ENCODE measurements at regions not wholly inside any gene's neighbourhood (a gene's known extent, or its start where the extent isn't known, plus 50 kb on each side); places are given as distances from the start of the nearest gene placed in this dataset.

DNA sequence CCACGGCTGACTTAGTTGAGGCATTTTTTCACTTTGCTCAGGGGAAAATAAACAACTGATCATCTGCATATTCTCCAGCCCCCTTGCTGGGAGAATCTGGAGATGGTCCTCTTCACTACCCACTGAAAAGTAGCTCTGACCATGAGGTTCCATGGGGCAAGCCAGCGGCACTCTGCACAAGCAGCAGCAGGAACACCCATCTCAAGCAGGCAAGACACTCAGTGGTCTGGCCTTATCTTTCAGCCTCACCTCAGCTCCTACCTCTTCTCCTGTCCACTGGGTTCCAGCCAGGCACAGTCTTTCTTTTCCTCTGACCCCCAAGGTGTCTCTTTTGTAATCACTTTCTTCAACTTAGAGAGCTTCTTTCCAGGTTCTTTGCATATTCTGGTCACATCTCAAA is 280.8 kb upstream of the GRIA1 start:
- Histone ChIP-seq H3K9ac (replicated peaks in 1 of 4; ENCODE audit: extremely low read depth in 1 of 4, low read depth in 3 of 4, low read length in 3 of 4) (no peak overlapping the region), H2BK15ac (ENCODE audit: low read length) (no peak overlapping the region), H4K8ac (ENCODE audit: extremely low read depth, insufficient read depth, low read length) (no peak overlapping the region), H3K14ac (ENCODE audit: insufficient read length) (no peak overlapping the region), H3K4me3 (ENCODE audit: extremely low read depth in 1 of 4, insufficient read depth in 2 of 4, low read depth in 3 of 4, low read length in 4 of 4) (no peak overlapping the region), H2BK5ac (ENCODE audit: low read depth, low read length) (no peak overlapping the region), H2BK120ac (replicated peaks; ENCODE audit: low read depth, low read length) (no peak overlapping the region), H3K79me2 (ENCODE audit: control insufficient read depth in 1 of 2, insufficient read depth in 2 of 2, low read length in 2 of 2) (no peaks in the 10 kb centered on the region), H3K23ac (ENCODE audit: insufficient read length) (no peak overlapping the region), H2AK5ac (ENCODE audit: low read depth, low read length) (no peak overlapping the region), H2BK12ac (ENCODE audit: low read depth, low read length) (no peak overlapping the region), H3K23me2 (ENCODE audit: low read depth, low read length) (no peaks in the 10 kb centered on the region), H3K18ac (ENCODE audit: extremely low read depth, low read length) (no peak overlapping the region), H3K27ac (ENCODE audit: low read depth, low read length) (no peak overlapping the region), H4K20me1 (replicated peaks in 1 of 2; ENCODE audit: control insufficient read depth in 1 of 2, insufficient read depth in 2 of 2, low read length in 2 of 2) (no peaks in the 10 kb centered on the region), H4K91ac (replicated peaks; ENCODE audit: insufficient read length, low read length) (no peak overlapping the region), H3K9me3 (ENCODE audit: insufficient read depth in 2 of 2, low read depth in 1 of 2, low read length in 1 of 2) (no peaks in the 10 kb centered on the region), H3K4ac (replicated peaks; ENCODE audit: insufficient read length, low read depth, low read length) (no peak overlapping the region), H3K56ac (replicated peaks; ENCODE audit: insufficient read length, low read depth, low read length) (no peak overlapping the region), H3K79me1 (ENCODE audit: low read depth, low read length) (no peaks in the 10 kb centered on the region), H2BK20ac (ENCODE audit: low read length) (no peak overlapping the region), H3K36me3 (ENCODE audit: control insufficient read depth in 2 of 4, insufficient read depth in 4 of 4, low read length in 3 of 4) (no peaks in the 10 kb centered on the region), H4K5ac (ENCODE audit: insufficient read length, low read depth, low read length) (no peak overlapping the region), H3K4me2 (ENCODE audit: insufficient read depth in 1 of 2, low read depth in 2 of 2, low read length in 2 of 2) (no peak overlapping the region), H2AFZ (ENCODE audit: low read length) (no peak overlapping the region), H3K27me3 (replicated peaks in 1 of 4; ENCODE audit: control insufficient read depth in 3 of 4, extremely low read depth in 1 of 4, insufficient read depth in 3 of 4, low read length in 3 of 4) (no peaks in the 10 kb centered on the region), H3K4me1 (replicated peaks in 1 of 4; ENCODE audit: control insufficient read depth in 3 of 4, insufficient read depth in 4 of 4, low read length in 3 of 4) (peaks cover 0 to 2% (median 0%) of the 10 kb centered on the region in 4 experiments; a peak in 1 of 7 replicates)
- ChIA-PET POLR2A (ENCODE audit: partially characterized antibody) (interaction anchor here (0.6 kb wide), 1 partner anchor 630 kb away, joined by 3 read pairs; no protein-coding TSS in a partner anchor), CTCF (ENCODE audit: partially characterized antibody) (interaction anchor here (0.7 to 1.7 kb wide), 2 partner anchors 10 to 151 kb away, joined by 3 to 10 read pairs; no protein-coding TSS in a partner anchor)
- WGBS, 2 experiments (ENCODE audit: extremely low coverage in 1 of 2, insufficient coverage in 1 of 2, insufficient read length in 1 of 2, insufficient replicate concordance in 2 of 2, low coverage in 1 of 2, low lambda C conversion rate in 2 of 2, missing lambda C conversion rate in 1 of 2), result 92% methylated on average over 2 of the region's 2 CpGs; no CpG with 5 or more reads in 1 of the 2 experiments
- DNase-seq (ENCODE audit: low read depth in 1 of 2, low spot score in 2 of 2), result no peak
- no peak for FAIRE-seq
- no peak for TF ChIP-seq JUND (IDR thresholded peaks at IDR 0.05; ENCODE audit: low read length)
- TF ChIP-seq KDM4A (IDR thresholded peaks at IDR 0.05; ENCODE audit: low read depth, low read length, severe bottlenecking), result no peak
- TF ChIP-seq, protein P1, sequence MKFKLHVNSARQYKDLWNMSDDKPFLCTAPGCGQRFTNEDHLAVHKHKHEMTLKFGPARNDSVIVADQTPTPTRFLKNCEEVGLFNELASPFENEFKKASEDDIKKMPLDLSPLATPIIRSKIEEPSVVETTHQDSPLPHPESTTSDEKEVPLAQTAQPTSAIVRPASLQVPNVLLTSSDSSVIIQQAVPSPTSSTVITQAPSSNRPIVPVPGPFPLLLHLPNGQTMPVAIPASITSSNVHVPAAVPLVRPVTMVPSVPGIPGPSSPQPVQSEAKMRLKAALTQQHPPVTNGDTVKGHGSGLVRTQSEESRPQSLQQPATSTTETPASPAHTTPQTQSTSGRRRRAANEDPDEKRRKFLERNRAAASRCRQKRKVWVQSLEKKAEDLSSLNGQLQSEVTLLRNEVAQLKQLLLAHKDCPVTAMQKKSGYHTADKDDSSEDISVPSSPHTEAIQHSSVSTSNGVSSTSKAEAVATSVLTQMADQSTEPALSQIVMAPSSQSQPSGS (IDR thresholded peaks at IDR 0.05; ENCODE audit: low read length), result no peak
- TF ChIP-seq MAX (IDR thresholded peaks at IDR 0.05), result no peak
- TF ChIP-seq RNF2 (IDR thresholded peaks at IDR 0.05; ENCODE audit: borderline replicate concordance, low read depth, low read length, missing control alignments, poor library complexity, severe bottlenecking), result no peak
- no peak for TF ChIP-seq CREB1 (IDR thresholded peaks at IDR 0.05)
- TF ChIP-seq SRF (IDR thresholded peaks at IDR 0.05; ENCODE audit: low read depth, low read length), result no peak
- no peak for TF ChIP-seq E2F6 (IDR thresholded peaks at IDR 0.05)
- no peak for TF ChIP-seq CBX8 (IDR thresholded peaks at IDR 0.05; ENCODE audit: borderline replicate concordance, low read depth, low read length)
- TF ChIP-seq BRCA1 (IDR thresholded peaks at IDR 0.05; ENCODE audit: low read depth, low read length), result no peak
- no peak for TF ChIP-seq TAF7 (optimal IDR thresholded peaks at IDR 0.05; ENCODE audit: borderline replicate concordance, low read depth, low read length)
- TF ChIP-seq SIX5 (IDR thresholded peaks at IDR 0.05; ENCODE audit: low read depth, low read length), result no peak
